ENCODE measurements at regions not wholly inside any gene's neighbourhood (a gene's known extent, or its start where the extent isn't known, plus 50 kb on each side); places are given as distances from the start of the nearest gene placed in this dataset.
"Not testable (repeated sequence)": the region's sequence is repeated elsewhere in the genome, so short reads cannot be mapped to it uniquely, and the experiment has no call there.

GRCh38 chrX:13955975-13956374 lies 73.7 kb downstream of the GEMIN8 start:
- no peak overlapping the region for H3K4me3 ChIP-seq (replicated peaks; ENCODE audit: insufficient read depth, low read length)
- no peaks in the 10 kb centered on the region for H3K27me3 ChIP-seq (ENCODE audit: insufficient read depth, poor library complexity, severe bottlenecking)
- no peak for DNase-seq (ENCODE audit: low read depth in 1 of 2, low spot score in 1 of 2)
- TF ChIP-seq, protein P1, sequence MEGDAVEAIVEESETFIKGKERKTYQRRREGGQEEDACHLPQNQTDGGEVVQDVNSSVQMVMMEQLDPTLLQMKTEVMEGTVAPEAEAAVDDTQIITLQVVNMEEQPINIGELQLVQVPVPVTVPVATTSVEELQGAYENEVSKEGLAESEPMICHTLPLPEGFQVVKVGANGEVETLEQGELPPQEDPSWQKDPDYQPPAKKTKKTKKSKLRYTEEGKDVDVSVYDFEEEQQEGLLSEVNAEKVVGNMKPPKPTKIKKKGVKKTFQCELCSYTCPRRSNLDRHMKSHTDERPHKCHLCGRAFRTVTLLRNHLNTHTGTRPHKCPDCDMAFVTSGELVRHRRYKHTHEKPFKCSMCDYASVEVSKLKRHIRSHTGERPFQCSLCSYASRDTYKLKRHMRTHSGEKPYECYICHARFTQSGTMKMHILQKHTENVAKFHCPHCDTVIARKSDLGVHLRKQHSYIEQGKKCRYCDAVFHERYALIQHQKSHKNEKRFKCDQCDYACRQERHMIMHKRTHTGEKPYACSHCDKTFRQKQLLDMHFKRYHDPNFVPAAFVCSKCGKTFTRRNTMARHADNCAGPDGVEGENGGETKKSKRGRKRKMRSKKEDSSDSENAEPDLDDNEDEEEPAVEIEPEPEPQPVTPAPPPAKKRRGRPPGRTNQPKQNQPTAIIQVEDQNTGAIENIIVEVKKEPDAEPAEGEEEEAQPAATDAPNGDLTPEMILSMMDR (IDR thresholded peaks at IDR 0.05; ENCODE audit: insufficient read depth, low read length), result no peak
- no peak for TF ChIP-seq GABPA (IDR thresholded peaks at IDR 0.05; ENCODE audit: low read depth)
- no peak for TF ChIP-seq REST (IDR thresholded peaks at IDR 0.05; ENCODE audit: insufficient replicate concordance, low read depth)
- TF ChIP-seq POLR2AphosphoS5 (IDR thresholded peaks at IDR 0.05; ENCODE audit: low read depth), result no peak
- TF ChIP-seq SPI1 (IDR thresholded peaks at IDR 0.05; ENCODE audit: borderline replicate concordance, low read depth), result no peak
- no peak overlapping the region for H3K27ac ChIP-seq (replicated peaks)

GRCh38 chrX:13955095-13955647 lies 74.5 kb downstream of the GEMIN8 start:
- no peaks in the 10 kb centered on the region for H3K27me3 ChIP-seq (ENCODE audit: insufficient read depth, poor library complexity, severe bottlenecking)
- no peak for DNase-seq (ENCODE audit: low read depth in 1 of 2, low spot score in 1 of 2)
- H3K4me3 ChIP-seq (replicated peaks; ENCODE audit: insufficient read depth, low read length), result no peak overlapping the region
- no peak for TF ChIP-seq POLR2AphosphoS5 (IDR thresholded peaks at IDR 0.05; ENCODE audit: low read depth)
- no peak for TF ChIP-seq REST (IDR thresholded peaks at IDR 0.05; ENCODE audit: insufficient replicate concordance, low read depth)
- TF ChIP-seq, protein P1 (IDR thresholded peaks at IDR 0.05; ENCODE audit: insufficient read depth, low read length), result no peak
- TF ChIP-seq SPI1 (IDR thresholded peaks at IDR 0.05; ENCODE audit: borderline replicate concordance, low read depth), result no peak
- TF ChIP-seq GABPA (IDR thresholded peaks at IDR 0.05; ENCODE audit: low read depth), result no peak
- H3K27ac ChIP-seq (replicated peaks), result no peak overlapping the region

DNA sequence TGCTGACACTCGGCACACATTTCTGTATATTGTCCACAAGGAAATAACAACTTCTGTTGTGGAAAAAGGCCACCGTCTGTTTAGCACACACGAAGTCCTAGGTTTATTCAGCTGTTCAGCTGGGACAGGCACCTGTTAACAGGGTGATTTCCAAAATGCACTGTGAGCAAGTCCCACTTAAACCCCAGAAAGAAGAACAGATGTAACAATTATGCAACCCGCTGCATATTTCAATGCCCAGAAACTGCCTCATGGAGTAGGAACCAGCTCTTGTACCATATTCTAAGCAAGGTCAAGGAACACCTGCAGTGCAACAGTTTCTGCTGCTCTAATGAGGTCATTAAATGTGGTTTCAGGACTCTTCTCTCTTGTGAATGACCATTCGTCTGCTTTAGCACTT lies 77.1 kb downstream of the GEMIN8 start:
- H3K4me3 ChIP-seq (replicated peaks; ENCODE audit: insufficient read depth, low read length), result no peak overlapping the region
- TF ChIP-seq, protein P1 (IDR thresholded peaks at IDR 0.05; ENCODE audit: insufficient read depth, low read length), result no peak
- no peak for TF ChIP-seq GABPA (IDR thresholded peaks at IDR 0.05; ENCODE audit: low read depth)
- no peak for TF ChIP-seq POLR2AphosphoS5 (IDR thresholded peaks at IDR 0.05; ENCODE audit: low read depth)
- no peak for TF ChIP-seq SPI1 (IDR thresholded peaks at IDR 0.05; ENCODE audit: borderline replicate concordance, low read depth)
- no peak for TF ChIP-seq REST (IDR thresholded peaks at IDR 0.05; ENCODE audit: insufficient replicate concordance, low read depth)
- DNase-seq (ENCODE audit: low read depth in 1 of 2, low spot score in 1 of 2), result no peak
- H3K27ac ChIP-seq (replicated peaks), result no peak overlapping the region
- no peaks in the 10 kb centered on the region for H3K27me3 ChIP-seq (ENCODE audit: insufficient read depth, poor library complexity, severe bottlenecking)

DNA sequence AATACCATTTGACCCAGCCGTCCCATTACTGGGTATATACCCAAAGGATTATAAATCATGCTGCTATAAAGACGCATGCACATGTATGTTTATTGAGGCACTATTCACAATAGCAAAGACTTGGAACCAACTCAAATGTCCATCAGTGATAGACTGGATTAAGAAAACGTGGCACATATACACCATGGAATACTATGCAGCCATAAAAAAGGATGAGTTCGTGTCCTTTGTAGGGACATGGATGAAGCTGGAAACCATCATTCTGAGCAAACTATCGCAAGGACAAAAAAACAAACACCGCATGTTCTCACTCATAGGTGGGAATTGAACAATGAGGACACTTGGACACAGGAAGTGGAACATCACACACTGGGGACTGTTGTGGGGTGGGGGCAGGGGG lies 83.5 kb downstream of the GEMIN8 start:
- not testable (repeated sequence) for H3K27me3 ChIP-seq (ENCODE audit: insufficient read depth, poor library complexity, severe bottlenecking); H3K27ac ChIP-seq (replicated peaks); DNase-seq (ENCODE audit: low read depth in 1 of 2, low spot score in 1 of 2); H3K4me3 ChIP-seq (replicated peaks; ENCODE audit: insufficient read depth, low read length)

DNA sequence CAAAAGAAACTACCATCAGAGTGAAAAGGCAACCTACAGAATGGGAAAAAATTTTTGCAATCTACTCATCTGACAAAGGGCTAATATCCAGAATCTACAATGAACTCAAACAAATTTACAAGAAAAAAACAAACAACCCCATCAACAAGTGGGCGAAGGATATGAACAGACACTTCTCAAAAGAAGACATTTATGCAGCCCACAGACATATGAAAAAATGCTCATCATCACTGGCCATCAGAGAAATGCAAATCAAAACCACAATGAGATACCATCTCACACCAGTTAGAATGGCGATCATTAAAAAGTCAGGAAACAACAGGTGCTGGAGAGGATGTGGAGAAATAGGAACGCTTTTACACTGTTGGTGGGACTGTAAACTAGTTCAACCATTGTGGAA lies 83.9 kb downstream of the GEMIN8 start:
- DNase-seq (ENCODE audit: low read depth in 1 of 2, low spot score in 1 of 2); H3K27ac ChIP-seq (replicated peaks); H3K27me3 ChIP-seq (ENCODE audit: insufficient read depth, poor library complexity, severe bottlenecking); H3K4me3 ChIP-seq (replicated peaks; ENCODE audit: insufficient read depth, low read length): not testable (repeated sequence)

Data from HL-60 (cell line).